NCI-H2227 (cell line): ENCODE measurements at regions not wholly inside any gene's neighbourhood (a gene's known extent, or its start where the extent isn't known, plus 50 kb on each side); places are given as distances from the start of the nearest gene placed in this dataset.

Experiments
- DNase-seq: peaks from one replicate; lab custom pipeline; 2025; ENCODE audit not compliant: unreplicated experiment; lab: John Stamatoyannopoulos, UW

GRCh38 chr11:123378096-123378495, 52.0 kb upstream of the GRAMD1B start:
- DNase-seq: no peak

GRCh38 chr11:123377355-123377754, 52.7 kb upstream of the GRAMD1B start:
- DNase-seq: no peak

GRCh38 chr11:123375832-123376231, 54.2 kb upstream of the GRAMD1B start:
- DNase-seq: no peak

GRCh38 chr11:123374622-123374968, 55.5 kb upstream of the GRAMD1B start:
- peak; percentile 74 for DNase-seq

GRCh38 chr11:123373754-123374621, 56.1 kb upstream of the GRAMD1B start:
- DNase-seq: no peak

GRCh38 chr11:123371506-123372297, 58.4 kb upstream of the GRAMD1B start:
- DNase-seq: no peak

- DNase-seq: no peak
Measured at GRCh38 chr11:123366924-123367323, 63.1 kb upstream of the GRAMD1B start.

GRCh38 chr11:123365955-123366354, 64.1 kb upstream of the GRAMD1B start:
- DNase-seq: no peak

- DNase-seq: no peak
Measured at GRCh38 chr11:123364080-123364479, 66.0 kb upstream of the GRAMD1B start.

GRCh38 chr11:123363556-123363955, 66.5 kb upstream of the GRAMD1B start:
- no peak for DNase-seq

- DNase-seq: no peak
Measured at GRCh38 chr11:123362941-123363340, 67.1 kb upstream of the GRAMD1B start.

GRCh38 chr11:123362186-123362585, 67.9 kb upstream of the GRAMD1B start:
- DNase-seq: no peak

- no peak for DNase-seq
Measured at GRCh38 chr11:123361110-123361509, 69.0 kb upstream of the GRAMD1B start.

- DNase-seq: no peak
Measured at GRCh38 chr11:123360267-123360936, 69.7 kb upstream of the GRAMD1B start.

- peak; percentile 67 for DNase-seq
Measured at GRCh38 chr11:123357990-123358827, 71.9 kb upstream of the GRAMD1B start.

- DNase-seq: no peak
Measured at GRCh38 chr11:123357353-123357989, 72.6 kb upstream of the GRAMD1B start.

- DNase-seq: no peak
Measured at GRCh38 chr11:123356539-123356938, 73.5 kb upstream of the GRAMD1B start.

- DNase-seq: no peak
Measured at GRCh38 chr11:123354371-123354975, 75.6 kb upstream of the GRAMD1B start.

- peak; percentile 69 for DNase-seq
Measured at GRCh38 chr11:123351375-123351774, 78.7 kb upstream of the GRAMD1B start.

- DNase-seq: no peak
Measured at GRCh38 chr11:123349382-123349781, 80.7 kb upstream of the GRAMD1B start.
